Lower leg skin (tissue), 3 donors: ENCODE measurements at regions not wholly inside any gene's neighbourhood (a gene's known extent, or its start where the extent isn't known, plus 50 kb on each side); places are given as distances from the start of the nearest gene placed in this dataset.

Experiments
- POLR2A ChIP-seq, 2 donors: fragments of 450-650 bp; IDR thresholded peaks; one replicate each; pipeline ENCODE4 v1.6.1; 2016 to 2017; ENCODE audit warnings: antibody characterized with exemption in 2 of 2, mild to moderate bottlenecking in 1 of 2, moderate library complexity in 1 of 2
- TF ChIP-seq, protein P1 (sequence below), 3 donors: fragments of 450-650 bp; IDR thresholded peaks; one replicate each; pipeline ENCODE4 v1.5.1; 2016; ENCODE audit warnings: antibody characterized with exemption in 3 of 3, mild to moderate bottlenecking in 3 of 3, moderate library complexity in 2 of 3

GRCh38 chr20:58109918-58110635, 118.4 kb downstream of the ANKRD60 start:
- no peak for TF ChIP-seq POLR2A (IDR thresholded peaks at IDR 0.05)
- TF ChIP-seq, protein P1, sequence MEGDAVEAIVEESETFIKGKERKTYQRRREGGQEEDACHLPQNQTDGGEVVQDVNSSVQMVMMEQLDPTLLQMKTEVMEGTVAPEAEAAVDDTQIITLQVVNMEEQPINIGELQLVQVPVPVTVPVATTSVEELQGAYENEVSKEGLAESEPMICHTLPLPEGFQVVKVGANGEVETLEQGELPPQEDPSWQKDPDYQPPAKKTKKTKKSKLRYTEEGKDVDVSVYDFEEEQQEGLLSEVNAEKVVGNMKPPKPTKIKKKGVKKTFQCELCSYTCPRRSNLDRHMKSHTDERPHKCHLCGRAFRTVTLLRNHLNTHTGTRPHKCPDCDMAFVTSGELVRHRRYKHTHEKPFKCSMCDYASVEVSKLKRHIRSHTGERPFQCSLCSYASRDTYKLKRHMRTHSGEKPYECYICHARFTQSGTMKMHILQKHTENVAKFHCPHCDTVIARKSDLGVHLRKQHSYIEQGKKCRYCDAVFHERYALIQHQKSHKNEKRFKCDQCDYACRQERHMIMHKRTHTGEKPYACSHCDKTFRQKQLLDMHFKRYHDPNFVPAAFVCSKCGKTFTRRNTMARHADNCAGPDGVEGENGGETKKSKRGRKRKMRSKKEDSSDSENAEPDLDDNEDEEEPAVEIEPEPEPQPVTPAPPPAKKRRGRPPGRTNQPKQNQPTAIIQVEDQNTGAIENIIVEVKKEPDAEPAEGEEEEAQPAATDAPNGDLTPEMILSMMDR (IDR thresholded peaks at IDR 0.05) = no peak
